SK-N-SH treated with all-trans-retinoic acid at 6 μM for 48 hours (cell line): ENCODE measurements at regions not wholly inside any gene's neighbourhood (a gene's known extent, or its start where the extent isn't known, plus 50 kb on each side); places are given as distances from the start of the nearest gene placed in this dataset.

Experiments used
- SNAI2 ChIP-seq: fragments of 250-450 bp; sonication (Bioruptor Pico); IDR thresholded peaks from 2 replicates; pipeline ENCODE4 v1.5.0; 2020; ENCODE audit warnings: mild to moderate bottlenecking, moderate library complexity
- ZFP30 ChIP-seq: fragments of 450-650 bp; formaldehyde crosslinking; IDR thresholded peaks from 2 replicates; pipeline ENCODE4 v1.5.0; 2022; ENCODE audit warnings: mild to moderate bottlenecking, moderate library complexity
- TF ChIP-seq, protein P1 (sequence below): fragments of 250-450 bp; sonication (Bioruptor Pico); IDR thresholded peaks from 2 replicates; pipeline ENCODE4 v1.5.1; 2021; ENCODE audit warnings: mild to moderate bottlenecking, moderate library complexity
- TF ChIP-seq, protein P2 (sequence below): fragments of 250-450 bp; sonication (Bioruptor Pico); IDR thresholded peaks from 2 replicates; pipeline ENCODE4 v1.8.0; 2020; ENCODE audit warnings: mild to moderate bottlenecking, moderate library complexity, borderline replicate concordance

DNA sequence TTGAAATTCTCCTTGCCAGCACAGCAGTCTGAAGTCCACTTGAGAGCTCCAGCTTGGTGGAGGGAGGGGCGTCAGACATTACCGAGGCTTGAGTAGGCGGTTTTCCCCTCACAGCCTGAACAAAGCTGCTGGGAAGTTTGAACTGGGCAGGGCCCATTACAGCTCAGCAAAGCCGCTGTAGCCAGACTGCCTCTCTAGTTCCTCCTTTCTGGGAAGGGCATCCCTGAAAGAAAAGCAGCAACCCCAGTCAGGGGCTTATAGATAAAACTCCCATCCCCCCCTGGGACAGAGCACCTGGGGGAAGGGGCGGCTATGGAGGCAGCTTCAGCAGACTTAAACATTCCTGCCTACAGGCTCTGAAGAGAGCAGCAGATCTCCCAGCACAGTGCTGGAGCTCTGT, 325.3 kb downstream of the GJA1 start:
- no peak for TF ChIP-seq SNAI2 (CRISPR knock-in tag)
- no peak for TF ChIP-seq ZFP30
- TF ChIP-seq, protein P1, sequence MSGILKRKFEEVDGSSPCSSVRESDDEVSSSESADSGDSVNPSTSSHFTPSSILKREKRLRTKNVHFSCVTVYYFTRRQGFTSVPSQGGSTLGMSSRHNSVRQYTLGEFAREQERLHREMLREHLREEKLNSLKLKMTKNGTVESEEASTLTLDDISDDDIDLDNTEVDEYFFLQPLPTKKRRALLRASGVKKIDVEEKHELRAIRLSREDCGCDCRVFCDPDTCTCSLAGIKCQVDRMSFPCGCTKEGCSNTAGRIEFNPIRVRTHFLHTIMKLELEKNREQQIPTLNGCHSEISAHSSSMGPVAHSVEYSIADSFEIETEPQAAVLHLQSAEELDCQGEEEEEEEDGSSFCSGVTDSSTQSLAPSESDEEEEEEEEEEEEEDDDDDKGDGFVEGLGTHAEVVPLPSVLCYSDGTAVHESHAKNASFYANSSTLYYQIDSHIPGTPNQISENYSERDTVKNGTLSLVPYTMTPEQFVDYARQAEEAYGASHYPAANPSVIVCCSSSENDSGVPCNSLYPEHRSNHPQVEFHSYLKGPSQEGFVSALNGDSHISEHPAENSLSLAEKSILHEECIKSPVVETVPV (CRISPR knock-in tag): no peak
- TF ChIP-seq, protein P2, sequence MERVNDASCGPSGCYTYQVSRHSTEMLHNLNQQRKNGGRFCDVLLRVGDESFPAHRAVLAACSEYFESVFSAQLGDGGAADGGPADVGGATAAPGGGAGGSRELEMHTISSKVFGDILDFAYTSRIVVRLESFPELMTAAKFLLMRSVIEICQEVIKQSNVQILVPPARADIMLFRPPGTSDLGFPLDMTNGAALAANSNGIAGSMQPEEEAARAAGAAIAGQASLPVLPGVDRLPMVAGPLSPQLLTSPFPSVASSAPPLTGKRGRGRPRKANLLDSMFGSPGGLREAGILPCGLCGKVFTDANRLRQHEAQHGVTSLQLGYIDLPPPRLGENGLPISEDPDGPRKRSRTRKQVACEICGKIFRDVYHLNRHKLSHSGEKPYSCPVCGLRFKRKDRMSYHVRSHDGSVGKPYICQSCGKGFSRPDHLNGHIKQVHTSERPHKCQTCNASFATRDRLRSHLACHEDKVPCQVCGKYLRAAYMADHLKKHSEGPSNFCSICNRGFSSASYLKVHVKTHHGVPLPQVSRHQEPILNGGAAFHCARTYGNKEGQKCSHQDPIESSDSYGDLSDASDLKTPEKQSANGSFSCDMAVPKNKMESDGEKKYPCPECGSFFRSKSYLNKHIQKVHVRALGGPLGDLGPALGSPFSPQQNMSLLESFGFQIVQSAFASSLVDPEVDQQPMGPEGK (CRISPR knock-in tag): no peak
